GM12878 (cell line): ENCODE measurements at regions not wholly inside any gene's neighbourhood (a gene's known extent, or its start where the extent isn't known, plus 50 kb on each side); places are given as distances from the start of the nearest gene placed in this dataset.

Experiments
- ATAC-seq: fragments of 200-7000 bp; cut with Tn5 transposase; 3 replicates; pipeline ENCODE4 v1.9.1; 2020; ENCODE audit warnings: mild to moderate bottlenecking, moderate library complexity
- BruUV-seq: library from RNA; stranded (reverse); fragments of 400-500 nt; replicated peaks from 2 replicates; lab custom pipeline; 2021; lab: Mats Ljungman, UMichigan
- CTCF ChIA-PET: fragments of 300-600 bp; sonication (Branson Sonifier 250); formaldehyde crosslinking; extraction: SDS; loops from one replicate; lab custom pipeline; 2021; ENCODE audit warnings: inconsistent platforms; lab: Yijun Ruan, JAX
- POLR2A ChIA-PET: fragments of 350-600 bp; formaldehyde crosslinking; extraction: SDS; loops from one replicate; lab custom pipeline; 2021; ENCODE audit warnings: inconsistent platforms; lab: Charles Lee
- RAD21 ChIA-PET: fragments of 300-600 bp; sonication (Branson Sonifier 250); formaldehyde crosslinking; loops from one replicate; lab custom pipeline; 2023; ENCODE audit warnings: antibody characterized with exemption; ENCODE audit not compliant: unreplicated experiment; lab: Charles Lee
- SMC1A ChIA-PET: fragments of 300-600 bp; sonication (Branson Sonifier 250); formaldehyde crosslinking; loops from one replicate; lab custom pipeline; 2023; ENCODE audit not compliant: unreplicated experiment, uncharacterized antibody; lab: Charles Lee
- DNase-seq: peaks from one replicate; pipeline ENCODE4 v3.0.0-alpha.2; 2011; ENCODE audit warnings: low read depth, low spot score
- FAIRE-seq: peaks from 3 replicates; lab custom pipeline; 2011; peaks lifted over from hg19 to GRCh38; lab: Jason Lieb, UNC
- H2AFZ ChIP-seq: 2 replicates; pipeline ENCODE4 v1.6.0; 2011; ENCODE audit warnings: low read depth, low read length, control low read depth; ENCODE audit not compliant: control insufficient read depth
- H3K27ac ChIP-seq: 2 replicates; pipeline ENCODE4 v1.5.1; 2011; ENCODE audit warnings: control low read depth; ENCODE audit not compliant: control insufficient read depth, insufficient read depth
- H3K27me3 ChIP-seq, 2 experiments: replicated peaks in 1 of 2; 2 replicates each; pipeline versions ENCODE4 v1.6.0 to v1.6.1; 2011; ENCODE audit warnings: low read length in 1 of 2; ENCODE audit not compliant: control insufficient read depth in 2 of 2, insufficient read depth in 2 of 2
- H3K36me3 ChIP-seq, 2 experiments: 2 replicates each; pipeline ENCODE4 v1.5.1; 2011; ENCODE audit warnings: low read length in 1 of 2; ENCODE audit not compliant: control insufficient read depth in 2 of 2, insufficient read depth in 2 of 2
- H3K4me1 ChIP-seq: 2 replicates; pipeline ENCODE4 v1.6.1; 2011; ENCODE audit warnings: mild to moderate bottlenecking, low read length, moderate library complexity, mixed read lengths; ENCODE audit not compliant: control insufficient read depth, insufficient read depth
- H3K4me2 ChIP-seq: 2 replicates; pipeline ENCODE4 v1.6.0; 2011; ENCODE audit warnings: control low read depth; ENCODE audit not compliant: control insufficient read depth, insufficient read depth
- H3K4me3 ChIP-seq: fragments of 200-600 bp; sonication (generic); 2 replicates; pipeline ENCODE4 v1.5.1; 2016
- H3K79me2 ChIP-seq: 2 replicates; pipeline ENCODE4 v1.6.0; 2011; ENCODE audit warnings: low read length; ENCODE audit not compliant: control insufficient read depth, insufficient read depth
- H3K9ac ChIP-seq: 2 replicates; pipeline ENCODE4 v1.8.0; 2011; ENCODE audit warnings: low read length, control low read depth, mixed read lengths; ENCODE audit not compliant: control insufficient read depth, insufficient read depth
- H3K9me3 ChIP-seq: replicated peaks from 3 replicates; pipeline ENCODE4 v1.5.1; 2011; ENCODE audit warnings: mild to moderate bottlenecking, low read length; ENCODE audit not compliant: control insufficient read depth, insufficient read depth
- H4K20me1 ChIP-seq: 2 replicates; pipeline ENCODE4 v1.6.0; 2011; ENCODE audit not compliant: control insufficient read depth, insufficient read depth
- BRCA1 ChIP-seq: IDR thresholded peaks from 2 replicates; pipeline ENCODE4 v1.6.1; 2011; ENCODE audit warnings: low read depth, low read length, improper control_type of control experiment
- EGR1 ChIP-seq, 2 experiments: IDR thresholded peaks; 1 replicate in 1 of 2; 2 replicates in 1 of 2; pipeline ENCODE4 v1.6.1; 2011 to 2012; ENCODE audit warnings: low read depth in 2 of 2, low read length in 2 of 2, borderline replicate concordance in 1 of 2, mild to moderate bottlenecking in 1 of 2, moderate library complexity in 1 of 2
- MYB ChIP-seq: fragments of 150-350 bp; IDR thresholded peaks from 2 replicates; pipeline ENCODE4 v1.6.1; 2014; ENCODE audit warnings: mild to moderate bottlenecking, low read depth, low read length, borderline replicate concordance
- NFIC ChIP-seq: IDR thresholded peaks from 2 replicates; pipeline ENCODE4 v1.6.1; 2012; ENCODE audit warnings: low read depth, mild to moderate bottlenecking, inconsistent platforms, low read length, moderate library complexity
- NFYA ChIP-seq: IDR thresholded peaks from 2 replicates; pipeline ENCODE4 v1.6.1; 2011; ENCODE audit warnings: low read depth, mild to moderate bottlenecking, low read length, improper control_type of control experiment, borderline replicate concordance
- SIX5 ChIP-seq: IDR thresholded peaks from 2 replicates; pipeline ENCODE4 v1.6.1; 2011; ENCODE audit warnings: mild to moderate bottlenecking, low read depth, low read length, moderate library complexity; ENCODE audit not compliant: severe bottlenecking
- SMARCA5 ChIP-seq: fragments of 450-650 bp; IDR thresholded peaks from 2 replicates; pipeline ENCODE4 v1.6.1; 2017; ENCODE audit warnings: mild to moderate bottlenecking
- YBX1 ChIP-seq: fragments of 450-650 bp; IDR thresholded peaks from 2 replicates; pipeline ENCODE4 v1.6.1; 2016; ENCODE audit warnings: antibody characterized with exemption
- ZZZ3 ChIP-seq: IDR thresholded peaks from 2 replicates; pipeline ENCODE4 v1.6.1; 2011; ENCODE audit warnings: low read depth; ENCODE audit not compliant: control insufficient read depth, insufficient read length
- WGBS: methylation state at CpG from one replicate; pipeline ENCODE4 v1.1.6; 2016; ENCODE audit warnings: low lambda C conversion rate; ENCODE audit not compliant: insufficient replicate concordance, insufficient coverage; ENCODE audit errors: missing lambda C conversion rate; 5-methylcytosine and 5-hydroxymethylcytosine counted together
- in situ Hi-C: fragments of 300-500 bp; cut with MboI; formaldehyde crosslinking; loops from 9 replicates; pipeline ENCODE4 v1.14.3; 2018; ENCODE audit warnings: mixed read lengths
- intact Hi-C: fragments of 100-400 bp; cut with micrococcal nuclease; formaldehyde crosslinking; loops from one replicate; pipeline ENCODE4 v1.14.2; 2022; ENCODE audit not compliant: unreplicated experiment
- TF ChIP-seq, protein P1 (sequence below): fragments of 450-650 bp; IDR thresholded peaks from 2 replicates; pipeline ENCODE4 v1.6.1; 2018; ENCODE audit warnings: borderline replicate concordance, mild to moderate bottlenecking; ENCODE audit not compliant: partially characterized antibody
- TF ChIP-seq, protein P2 (sequence below): fragments of 450-650 bp; IDR thresholded peaks from 2 replicates; pipeline ENCODE4 v1.6.1; 2016; ENCODE audit warnings: mild to moderate bottlenecking
- TF ChIP-seq, protein P3 (sequence below): fragments of 450-650 bp; IDR thresholded peaks from 2 replicates; pipeline ENCODE4 v1.6.1; 2017; ENCODE audit warnings: mild to moderate bottlenecking, low read depth, inconsistent platforms; ENCODE audit not compliant: poor library complexity, severe bottlenecking
- TF ChIP-seq, protein P4 (sequence below): fragments of 450-650 bp; formaldehyde crosslinking; IDR thresholded peaks from 2 replicates; pipeline ENCODE4 v1.5.0; 2022; ENCODE audit warnings: mild to moderate bottlenecking, missing genetic modification characterization

DNA sequence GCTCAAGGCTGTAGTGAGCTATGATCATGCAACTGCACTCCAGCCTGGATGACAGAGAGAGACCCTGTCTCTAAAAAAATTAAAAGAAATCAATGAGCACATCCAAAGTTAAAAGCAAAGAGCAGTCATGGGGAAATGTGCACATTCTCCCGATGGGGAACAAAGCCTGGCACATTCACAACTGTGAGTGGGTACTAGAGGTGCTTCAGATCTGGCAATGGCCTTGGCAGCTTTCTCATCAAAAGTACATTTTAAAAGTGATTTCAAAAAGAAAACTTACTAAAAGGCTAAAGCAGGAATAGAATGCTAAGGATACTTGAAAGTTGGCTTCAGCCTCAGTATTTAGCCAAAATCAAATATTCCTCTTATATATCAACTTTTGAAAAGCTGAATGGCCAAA is 145.9 kb upstream of the MAOA start:
- RAD21 ChIA-PET = no interaction called here
- no TSS peak for BruUV-seq
- Histone ChIP-seq H3K4me1 (no peaks in the 10 kb centered on the region), H3K9me3 (no peaks in the 10 kb centered on the region), H3K27me3 (peaks cover 0 to 3% of the 10 kb centered on the region in 2 experiments; a peak in 1 of 4 replicates), H3K4me3 (no peak overlapping the region), H3K27ac (no peak overlapping the region), H3K9ac (no peak overlapping the region), H2AFZ (no peak overlapping the region), H3K36me3 (no peaks in the 10 kb centered on the region), H4K20me1 (no peaks in the 10 kb centered on the region), H3K4me2 (no peak overlapping the region), H3K79me2 (no peaks in the 10 kb centered on the region)
- no peak for DNase-seq
- POLR2A ChIA-PET = no interaction called here
- WGBS = 67% methylated on average over 1 of the region's 1 CpG
- SMC1A ChIA-PET = no interaction called here
- CTCF ChIA-PET = no interaction called here
- in situ Hi-C loops (no loop called here), intact Hi-C loops (no loop called here)
- FAIRE-seq = no peak
- no peak for ATAC-seq
- TF ChIP-seq NFYA (no peak), SIX5 (no peak), EGR1 (IDR thresholded peaks at IDR 0.05; ENCODE audit: borderline replicate concordance in 1 of 2, low read depth in 2 of 2, low read length in 2 of 2) (no peak), YBX1 (no peak), SMARCA5 (no peak), MYB (no peak), NFIC (no peak), BRCA1 (no peak), ZZZ3 (no peak)
- TF ChIP-seq, protein P1, sequence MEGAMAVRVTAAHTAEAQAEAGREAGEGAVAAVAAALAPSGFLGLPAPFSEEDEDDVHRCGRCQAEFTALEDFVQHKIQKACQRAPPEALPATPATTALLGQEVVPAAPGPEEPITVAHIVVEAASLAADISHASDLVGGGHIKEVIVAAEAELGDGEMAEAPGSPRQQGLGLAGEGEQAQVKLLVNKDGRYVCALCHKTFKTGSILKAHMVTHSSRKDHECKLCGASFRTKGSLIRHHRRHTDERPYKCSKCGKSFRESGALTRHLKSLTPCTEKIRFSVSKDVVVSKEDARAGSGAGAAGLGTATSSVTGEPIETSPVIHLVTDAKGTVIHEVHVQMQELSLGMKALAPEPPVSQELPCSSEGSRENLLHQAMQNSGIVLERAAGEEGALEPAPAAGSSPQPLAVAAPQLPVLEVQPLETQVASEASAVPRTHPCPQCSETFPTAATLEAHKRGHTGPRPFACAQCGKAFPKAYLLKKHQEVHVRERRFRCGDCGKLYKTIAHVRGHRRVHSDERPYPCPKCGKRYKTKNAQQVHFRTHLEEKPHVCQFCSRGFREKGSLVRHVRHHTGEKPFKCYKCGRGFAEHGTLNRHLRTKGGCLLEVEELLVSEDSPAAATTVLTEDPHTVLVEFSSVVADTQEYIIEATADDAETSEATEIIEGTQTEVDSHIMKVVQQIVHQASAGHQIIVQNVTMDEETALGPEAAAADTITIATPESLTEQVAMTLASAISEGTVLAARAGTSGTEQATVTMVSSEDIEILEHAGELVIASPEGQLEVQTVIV = no peak
- TF ChIP-seq, protein P2, sequence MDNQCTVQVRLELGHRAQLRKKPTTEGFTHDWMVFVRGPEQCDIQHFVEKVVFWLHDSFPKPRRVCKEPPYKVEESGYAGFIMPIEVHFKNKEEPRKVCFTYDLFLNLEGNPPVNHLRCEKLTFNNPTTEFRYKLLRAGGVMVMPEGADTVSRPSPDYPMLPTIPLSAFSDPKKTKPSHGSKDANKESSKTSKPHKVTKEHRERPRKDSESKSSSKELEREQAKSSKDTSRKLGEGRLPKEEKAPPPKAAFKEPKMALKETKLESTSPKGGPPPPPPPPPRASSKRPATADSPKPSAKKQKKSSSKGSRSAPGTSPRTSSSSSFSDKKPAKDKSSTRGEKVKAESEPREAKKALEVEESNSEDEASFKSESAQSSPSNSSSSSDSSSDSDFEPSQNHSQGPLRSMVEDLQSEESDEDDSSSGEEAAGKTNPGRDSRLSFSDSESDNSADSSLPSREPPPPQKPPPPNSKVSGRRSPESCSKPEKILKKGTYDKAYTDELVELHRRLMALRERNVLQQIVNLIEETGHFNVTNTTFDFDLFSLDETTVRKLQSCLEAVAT = no peak
- TF ChIP-seq, protein P3, sequence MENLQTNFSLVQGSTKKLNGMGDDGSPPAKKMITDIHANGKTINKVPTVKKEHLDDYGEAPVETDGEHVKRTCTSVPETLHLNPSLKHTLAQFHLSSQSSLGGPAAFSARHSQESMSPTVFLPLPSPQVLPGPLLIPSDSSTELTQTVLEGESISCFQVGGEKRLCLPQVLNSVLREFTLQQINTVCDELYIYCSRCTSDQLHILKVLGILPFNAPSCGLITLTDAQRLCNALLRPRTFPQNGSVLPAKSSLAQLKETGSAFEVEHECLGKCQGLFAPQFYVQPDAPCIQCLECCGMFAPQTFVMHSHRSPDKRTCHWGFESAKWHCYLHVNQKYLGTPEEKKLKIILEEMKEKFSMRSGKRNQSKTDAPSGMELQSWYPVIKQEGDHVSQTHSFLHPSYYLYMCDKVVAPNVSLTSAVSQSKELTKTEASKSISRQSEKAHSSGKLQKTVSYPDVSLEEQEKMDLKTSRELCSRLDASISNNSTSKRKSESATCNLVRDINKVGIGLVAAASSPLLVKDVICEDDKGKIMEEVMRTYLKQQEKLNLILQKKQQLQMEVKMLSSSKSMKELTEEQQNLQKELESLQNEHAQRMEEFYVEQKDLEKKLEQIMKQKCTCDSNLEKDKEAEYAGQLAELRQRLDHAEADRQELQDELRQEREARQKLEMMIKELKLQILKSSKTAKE = no peak
- TF ChIP-seq, protein P4, sequence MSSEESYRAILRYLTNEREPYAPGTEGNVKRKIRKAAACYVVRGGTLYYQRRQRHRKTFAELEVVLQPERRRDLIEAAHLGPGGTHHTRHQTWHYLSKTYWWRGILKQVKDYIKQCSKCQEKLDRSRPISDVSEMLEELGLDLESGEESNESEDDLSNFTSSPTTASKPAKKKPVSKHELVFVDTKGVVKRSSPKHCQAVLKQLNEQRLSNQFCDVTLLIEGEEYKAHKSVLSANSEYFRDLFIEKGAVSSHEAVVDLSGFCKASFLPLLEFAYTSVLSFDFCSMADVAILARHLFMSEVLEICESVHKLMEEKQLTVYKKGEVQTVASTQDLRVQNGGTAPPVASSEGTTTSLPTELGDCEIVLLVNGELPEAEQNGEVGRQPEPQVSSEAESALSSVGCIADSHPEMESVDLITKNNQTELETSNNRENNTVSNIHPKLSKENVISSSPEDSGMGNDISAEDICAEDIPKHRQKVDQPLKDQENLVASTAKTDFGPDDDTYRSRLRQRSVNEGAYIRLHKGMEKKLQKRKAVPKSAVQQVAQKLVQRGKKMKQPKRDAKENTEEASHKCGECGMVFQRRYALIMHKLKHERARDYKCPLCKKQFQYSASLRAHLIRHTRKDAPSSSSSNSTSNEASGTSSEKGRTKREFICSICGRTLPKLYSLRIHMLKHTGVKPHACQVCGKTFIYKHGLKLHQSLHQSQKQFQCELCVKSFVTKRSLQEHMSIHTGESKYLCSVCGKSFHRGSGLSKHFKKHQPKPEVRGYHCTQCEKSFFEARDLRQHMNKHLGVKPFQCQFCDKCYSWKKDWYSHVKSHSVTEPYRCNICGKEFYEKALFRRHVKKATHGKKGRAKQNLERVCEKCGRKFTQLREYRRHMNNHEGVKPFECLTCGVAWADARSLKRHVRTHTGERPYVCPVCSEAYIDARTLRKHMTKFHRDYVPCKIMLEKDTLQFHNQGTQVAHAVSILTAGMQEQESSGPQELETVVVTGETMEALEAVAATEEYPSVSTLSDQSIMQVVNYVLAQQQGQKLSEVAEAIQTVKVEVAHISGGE = no peak
